COLO668 (cell line): ENCODE measurements at regions not wholly inside any gene's neighbourhood (a gene's known extent, or its start where the extent isn't known, plus 50 kb on each side); places are given as distances from the start of the nearest gene placed in this dataset.
"Not testable (repeated sequence)": the region's sequence is repeated elsewhere in the genome, so short reads cannot be mapped to it uniquely, and the experiment has no call there.

Experiments
- DNase-seq: peaks from one replicate; lab custom pipeline; 2025; ENCODE audit not compliant: unreplicated experiment; lab: John Stamatoyannopoulos, UW

DNA sequence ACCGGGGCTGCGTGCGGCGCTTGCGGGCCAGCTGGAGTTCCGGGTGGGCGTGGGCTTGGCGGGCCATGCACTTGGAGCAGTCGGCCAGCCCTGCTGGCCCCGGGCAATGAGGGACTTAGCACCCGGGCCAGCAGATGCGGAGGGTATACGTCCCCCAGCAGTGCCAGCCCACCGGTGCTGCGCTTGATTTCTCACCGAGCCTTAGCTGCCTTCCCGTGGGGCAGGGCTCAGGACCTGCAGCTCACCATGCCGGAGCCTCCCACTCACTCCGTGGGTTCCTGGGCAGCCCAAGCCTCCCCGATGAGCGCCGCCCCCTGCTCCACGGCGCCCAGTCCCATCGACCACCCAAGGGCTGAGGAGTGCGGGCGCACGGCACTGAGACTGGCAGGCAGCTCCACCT lies 51.4 kb upstream of the INPP4B start:
- not testable (repeated sequence) for DNase-seq

DNA sequence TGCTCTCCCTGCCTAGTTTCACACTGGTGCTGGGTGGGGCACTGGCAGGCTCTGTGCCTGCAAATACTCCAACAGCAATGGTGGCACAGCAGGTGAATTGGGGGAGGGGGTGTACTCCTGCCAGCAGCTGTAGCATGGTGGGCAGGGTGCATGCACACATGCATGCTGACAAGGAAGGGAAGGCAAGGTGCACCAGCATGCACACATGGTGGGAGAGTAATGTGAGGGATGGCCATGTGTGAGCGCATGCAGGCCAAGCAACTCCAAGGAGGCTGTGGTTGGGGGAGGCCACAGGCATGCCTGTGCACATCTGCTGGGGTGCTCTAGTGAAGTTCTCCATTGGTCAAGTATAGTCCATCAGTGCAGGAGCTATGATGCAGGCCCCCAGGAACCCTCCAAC lies 54.5 kb upstream of the INPP4B start:
- DNase-seq, result no peak

DNA sequence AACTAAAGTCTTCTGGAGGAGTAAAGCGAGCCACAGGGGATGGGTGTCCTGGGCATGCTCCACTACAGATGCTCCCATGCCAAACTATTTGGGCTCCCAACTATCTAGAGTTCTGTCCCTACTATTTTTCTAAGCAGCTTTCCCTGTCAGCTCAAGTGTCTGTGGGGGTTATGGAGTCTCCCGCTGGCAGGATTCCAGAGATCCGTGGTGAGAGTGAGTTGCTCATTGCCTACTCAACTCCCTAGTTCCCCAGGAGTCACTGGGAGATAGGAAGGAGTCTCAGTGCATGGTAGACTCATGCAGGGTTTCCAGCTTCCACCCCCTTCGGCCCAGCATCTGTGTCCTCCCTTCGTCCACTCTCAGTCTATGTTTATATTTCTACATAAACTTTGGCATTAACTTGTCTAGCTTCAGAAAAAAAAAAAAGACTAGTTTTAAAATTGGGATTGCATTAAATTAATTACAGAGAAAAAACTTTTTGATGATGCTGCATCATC lies 55.1 kb upstream of the INPP4B start:
- peak; percentile 6 for DNase-seq

DNA sequence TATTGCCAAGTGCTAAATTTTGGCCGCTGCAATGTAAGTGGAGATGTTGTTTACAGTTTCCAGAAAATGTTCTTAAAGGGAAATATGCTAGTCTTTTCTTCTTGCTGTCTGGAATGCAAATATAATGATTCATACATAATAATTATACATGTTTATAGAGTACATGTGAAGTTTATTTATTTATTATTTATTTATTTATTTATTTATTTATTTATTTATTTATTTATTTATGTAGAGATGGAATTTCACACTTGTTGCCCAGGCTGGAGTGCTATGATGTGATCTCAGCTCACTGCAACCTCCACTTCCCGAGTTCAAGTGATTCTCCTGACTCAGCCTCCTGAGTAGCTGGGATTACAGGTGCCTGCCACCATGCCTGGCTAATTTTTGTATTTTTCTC lies 57.5 kb upstream of the INPP4B start:
- not testable (repeated sequence) for DNase-seq

DNA sequence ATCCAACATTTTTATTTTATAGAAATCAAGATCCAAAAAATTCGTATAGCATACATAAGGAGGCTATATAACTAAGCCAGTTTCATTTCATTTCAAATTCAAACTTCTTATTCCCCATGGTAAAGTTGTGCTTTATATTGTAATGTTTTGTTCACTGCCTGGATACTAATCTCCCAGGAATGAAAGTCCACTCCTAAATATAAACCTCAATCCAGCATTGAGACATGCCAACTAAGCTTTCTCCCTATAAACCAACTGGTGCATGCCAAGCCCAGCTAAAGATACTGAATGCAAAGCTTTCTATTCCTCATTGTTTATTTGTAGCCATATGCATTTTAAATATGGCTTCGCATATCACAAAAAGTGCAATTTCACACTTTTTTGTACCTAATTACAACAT lies 63.8 kb upstream of the INPP4B start:
- no peak for DNase-seq

DNA sequence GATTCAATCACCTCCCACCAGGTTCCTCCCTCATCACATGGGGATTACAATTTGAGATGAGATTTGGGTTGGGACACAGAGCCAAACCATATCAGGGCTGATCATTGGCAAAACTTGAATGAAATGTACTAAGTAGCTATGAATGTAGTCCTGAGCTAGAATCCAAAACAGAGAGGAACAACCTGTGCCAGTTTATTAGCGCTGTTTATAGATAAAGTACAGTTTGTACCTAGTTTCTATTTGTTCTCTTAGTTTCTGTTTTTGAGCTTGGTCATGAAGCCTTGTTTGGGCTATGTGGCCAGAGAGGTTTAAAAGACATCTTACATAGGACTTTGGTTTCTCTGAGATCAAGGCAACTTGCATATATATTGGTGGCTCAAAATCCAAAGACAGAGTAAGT lies 66.9 kb upstream of the INPP4B start:
- DNase-seq, result no peak

DNA sequence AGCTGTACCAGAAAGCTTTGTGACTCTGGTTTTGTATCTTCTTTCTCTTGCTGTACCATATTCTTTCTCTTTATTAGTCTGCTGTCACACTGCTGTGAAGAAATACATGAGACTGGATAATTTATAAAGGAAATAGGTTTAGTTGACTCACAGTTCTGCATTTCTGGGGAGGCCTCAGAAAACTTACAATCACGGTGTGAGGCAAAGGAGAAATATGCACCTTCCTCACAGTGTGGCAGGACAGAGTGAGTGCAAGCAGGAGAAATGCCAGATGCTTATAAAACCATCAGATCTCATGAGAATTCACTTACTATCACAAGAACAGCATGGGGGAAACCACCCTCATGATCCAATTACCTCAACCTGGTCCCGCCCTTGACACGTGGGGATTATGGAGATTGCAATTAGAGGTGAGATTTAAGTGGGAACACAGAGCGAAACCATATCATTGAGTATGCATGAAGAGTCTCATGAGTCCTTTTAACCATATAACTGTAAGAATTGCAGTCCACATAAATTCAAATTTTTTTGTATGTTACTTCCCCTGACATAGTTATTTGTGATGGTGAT lies 67.4 kb upstream of the INPP4B start:
- DNase-seq, result no peak

DNA sequence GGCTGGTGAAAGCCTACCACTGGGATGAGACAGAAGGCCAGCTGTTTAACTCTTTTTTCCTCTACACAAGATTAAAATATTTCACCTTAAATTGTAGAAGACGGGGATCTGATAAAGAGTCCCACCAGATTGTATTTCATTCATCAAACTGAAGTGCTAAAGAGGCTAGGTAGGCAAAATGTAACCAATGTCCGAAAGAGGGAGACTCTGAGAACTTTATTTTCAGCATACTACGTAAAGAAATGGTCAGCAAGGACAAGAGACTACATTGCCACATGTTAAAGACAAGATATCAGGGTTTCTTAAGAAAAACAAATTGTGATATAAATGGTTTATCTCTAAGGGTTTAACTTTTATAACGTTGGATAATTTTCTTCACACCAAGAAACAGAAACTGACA lies 71.6 kb upstream of the INPP4B start:
- no peak for DNase-seq

DNA sequence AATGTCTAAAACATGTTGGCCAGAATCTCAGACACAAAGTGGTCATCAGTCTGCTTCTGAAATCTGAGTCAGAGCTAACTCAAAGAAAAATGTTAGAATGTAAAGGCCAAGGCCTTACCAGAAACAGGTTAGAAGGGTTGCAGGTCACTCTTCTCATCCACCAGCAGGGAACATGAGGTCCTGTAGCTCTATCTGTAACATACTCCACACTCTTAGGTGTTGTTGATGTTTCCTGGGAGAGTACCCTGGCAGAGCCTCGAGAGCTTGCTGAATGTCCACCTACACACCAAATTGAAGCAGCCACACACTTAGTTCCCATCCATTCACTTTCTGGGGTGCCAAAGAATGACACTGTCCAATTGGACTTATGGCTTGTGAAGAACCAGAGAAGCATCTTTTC lies 76.6 kb upstream of the INPP4B start:
- DNase-seq, result no peak

DNA sequence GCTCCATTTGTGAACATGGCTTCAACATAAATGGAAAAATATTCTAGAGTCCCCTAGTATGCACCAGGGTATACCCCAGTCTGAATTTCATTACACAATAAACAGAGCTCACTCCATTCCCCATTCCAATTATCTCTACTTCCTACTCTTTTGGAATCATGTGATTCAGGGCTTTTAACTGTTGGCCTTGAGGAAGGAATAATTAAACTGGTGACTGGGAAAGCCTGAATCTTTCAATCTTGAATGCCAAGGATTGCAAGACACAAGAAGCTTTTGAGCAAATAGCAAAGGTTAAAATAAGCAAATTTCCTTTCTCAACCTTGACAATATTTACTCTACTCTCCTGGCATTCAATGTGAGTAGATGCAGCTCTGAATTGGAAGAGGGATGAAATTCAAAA lies 77.5 kb upstream of the INPP4B start:
- no peak for DNase-seq

DNA sequence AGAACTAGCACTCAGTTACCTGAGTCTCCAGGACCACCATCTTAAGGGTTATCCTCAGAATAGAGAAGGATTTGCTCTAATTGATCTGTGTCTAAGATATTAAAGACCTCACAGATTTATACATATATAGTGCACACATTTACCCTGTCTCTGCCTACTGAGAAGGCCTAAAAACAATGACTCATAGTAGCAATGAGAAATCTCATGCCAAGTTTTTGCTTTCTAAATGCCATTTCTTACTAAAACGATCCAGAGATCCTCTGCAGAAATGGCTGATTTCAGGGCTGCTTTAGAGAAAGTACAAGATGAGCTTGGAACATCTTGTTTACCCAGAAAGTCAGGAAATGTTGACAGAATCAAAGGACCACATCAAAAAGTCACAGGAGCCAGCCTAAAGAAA lies 79.1 kb upstream of the INPP4B start:
- DNase-seq, result no peak

DNA sequence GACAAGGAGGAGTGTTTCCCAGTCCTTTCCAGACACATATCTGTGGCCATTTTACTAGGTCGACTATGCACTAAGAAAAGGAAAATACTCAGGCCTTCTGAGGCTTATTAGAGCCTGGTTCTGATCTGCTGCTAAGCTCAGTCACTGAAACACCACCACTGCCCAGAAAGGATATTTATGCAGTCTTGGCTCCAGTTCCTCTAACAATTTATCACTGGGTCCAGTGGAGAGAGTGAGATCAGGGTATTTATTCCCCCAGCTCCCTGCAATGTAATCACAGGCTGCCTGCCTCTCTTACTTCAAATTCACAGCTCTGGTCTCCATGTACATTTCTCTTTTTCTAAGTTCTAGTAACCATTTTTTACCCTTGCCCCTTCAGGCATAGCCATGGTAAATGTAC lies 81.6 kb upstream of the INPP4B start:
- DNase-seq, result no peak

DNA sequence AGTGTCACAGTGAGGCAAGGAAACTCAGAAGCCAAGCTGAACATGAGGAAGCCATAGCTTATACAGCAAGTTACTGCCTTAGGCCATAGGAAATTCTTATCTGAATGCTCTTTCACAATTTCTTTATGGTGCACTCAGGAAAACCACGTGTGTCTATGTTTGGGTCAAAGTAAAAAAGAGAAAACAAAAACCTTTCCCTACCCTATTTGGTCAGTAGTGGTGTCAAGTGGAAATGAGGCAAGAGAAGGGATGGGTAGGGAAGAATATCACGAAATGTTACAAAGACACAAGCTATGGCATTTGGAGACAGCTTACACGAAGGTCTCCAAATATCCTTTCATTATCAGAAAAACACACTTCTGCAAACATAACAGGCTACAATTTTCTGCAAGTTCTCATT lies 83.4 kb upstream of the INPP4B start:
- DNase-seq, result no peak

DNA sequence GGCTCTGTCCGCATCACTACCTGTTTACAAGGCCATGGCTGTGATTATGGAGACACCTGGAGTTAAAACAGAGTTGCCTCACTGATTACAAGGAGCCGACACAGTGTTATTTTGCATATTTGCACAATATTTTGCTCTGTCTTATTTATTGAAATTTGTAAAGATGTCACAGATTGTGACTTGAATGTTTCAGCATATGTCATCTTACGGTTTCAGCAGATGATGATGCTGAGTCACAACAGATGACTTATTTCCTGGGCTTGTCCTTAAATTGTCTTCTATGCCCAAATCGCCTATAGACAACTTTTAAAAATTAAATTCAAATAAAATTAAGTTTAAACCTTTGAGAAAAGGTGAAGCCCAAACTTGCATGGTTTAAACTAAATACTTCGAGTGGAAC lies 87.1 kb upstream of the INPP4B start:
- no peak for DNase-seq

DNA sequence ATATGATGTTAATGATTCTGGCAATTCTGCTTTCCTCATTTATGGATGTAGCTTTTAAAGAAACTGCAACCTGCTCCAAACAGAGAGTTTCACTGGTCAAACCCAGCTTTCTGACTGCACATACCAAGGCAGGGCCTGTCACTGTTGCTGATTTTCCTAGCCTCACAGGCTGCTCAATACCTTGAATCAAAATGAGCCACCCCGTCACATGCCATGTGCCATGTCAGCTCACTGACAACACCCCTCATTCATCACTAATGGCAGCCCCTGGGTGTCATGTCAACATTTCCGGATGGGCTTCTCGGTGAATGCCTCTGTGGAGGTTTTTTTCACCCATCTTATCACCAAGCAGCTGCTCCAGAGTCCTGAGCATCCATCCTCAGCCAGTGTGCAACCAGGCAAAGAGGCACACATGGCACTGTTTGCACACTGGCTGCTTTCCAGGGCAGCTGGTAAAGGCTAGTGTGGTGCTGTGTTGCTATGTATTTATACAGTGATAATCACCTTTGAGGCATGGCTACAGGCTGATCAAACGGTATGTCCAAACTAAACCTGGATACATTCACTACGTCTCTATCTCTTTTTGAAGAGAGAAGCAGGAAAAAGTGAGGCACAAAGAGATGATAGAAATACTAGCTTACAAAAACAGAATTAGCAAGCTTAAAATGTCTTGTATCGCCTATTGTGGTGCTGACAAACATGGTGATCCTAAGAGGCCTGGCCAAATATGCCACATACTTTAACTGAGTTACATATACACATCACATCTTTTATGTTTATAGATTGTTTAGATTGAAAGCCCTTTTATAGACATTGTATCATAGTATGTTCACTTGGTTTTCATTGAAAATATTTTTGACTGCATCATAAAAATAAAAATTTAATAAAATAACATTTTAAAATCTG lies 94.6 kb upstream of the INPP4B start:
- peak; percentile 92 for DNase-seq

DNA sequence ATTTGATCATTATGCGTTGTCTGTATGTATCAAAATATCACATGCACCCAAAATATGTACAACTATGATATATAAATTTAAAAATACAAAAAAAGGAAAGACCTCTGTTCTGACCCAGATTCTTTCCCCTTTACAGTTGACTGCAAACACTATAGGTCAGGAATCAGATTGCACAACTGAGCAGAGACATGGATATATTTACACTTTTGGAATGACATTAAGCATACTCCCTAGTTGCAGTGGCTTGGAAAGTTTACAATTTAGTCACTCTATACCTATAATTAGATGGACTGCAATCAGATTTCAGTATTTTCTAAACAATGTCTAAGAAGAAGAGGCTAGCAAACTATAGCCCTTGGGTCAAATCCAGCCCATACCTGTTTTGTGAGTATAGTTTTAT lies 98.5 kb upstream of the INPP4B start:
- no peak for DNase-seq

DNA sequence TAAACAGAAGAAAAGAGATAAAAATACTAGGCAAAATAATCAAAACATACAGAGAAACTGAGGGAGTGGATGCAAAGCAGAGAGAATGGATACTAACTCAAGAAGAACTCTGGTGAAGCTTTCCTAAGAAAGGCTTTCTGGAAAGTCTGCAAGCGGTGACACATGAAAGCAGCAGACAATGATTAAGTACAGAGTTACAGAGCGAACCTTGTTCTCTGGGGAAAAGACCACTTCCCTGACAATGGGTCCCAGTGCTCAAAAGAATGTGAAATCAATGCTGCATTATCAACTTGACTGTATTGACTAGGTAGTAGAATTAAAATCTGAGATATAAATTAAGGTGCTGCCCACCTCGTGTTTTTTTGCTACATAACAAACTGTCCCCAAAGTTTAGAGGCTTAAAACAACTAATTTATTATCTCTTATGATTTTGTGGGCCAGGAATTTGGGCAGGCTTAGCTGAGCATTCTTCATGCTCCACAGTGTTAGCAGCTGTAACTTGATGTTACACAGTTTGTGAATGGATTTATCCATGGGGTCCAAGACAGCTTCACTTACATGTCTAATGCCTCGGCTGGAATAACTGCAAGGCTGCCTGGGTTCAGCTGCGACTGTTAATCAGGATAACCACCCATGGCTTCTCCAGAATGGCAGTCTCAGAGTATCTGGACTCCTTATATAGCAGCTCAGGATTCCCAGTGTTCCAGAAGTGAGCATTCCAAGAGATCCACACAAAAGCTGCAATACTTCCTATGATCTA lies 106.9 kb upstream of the INPP4B start:
- no peak for DNase-seq

DNA sequence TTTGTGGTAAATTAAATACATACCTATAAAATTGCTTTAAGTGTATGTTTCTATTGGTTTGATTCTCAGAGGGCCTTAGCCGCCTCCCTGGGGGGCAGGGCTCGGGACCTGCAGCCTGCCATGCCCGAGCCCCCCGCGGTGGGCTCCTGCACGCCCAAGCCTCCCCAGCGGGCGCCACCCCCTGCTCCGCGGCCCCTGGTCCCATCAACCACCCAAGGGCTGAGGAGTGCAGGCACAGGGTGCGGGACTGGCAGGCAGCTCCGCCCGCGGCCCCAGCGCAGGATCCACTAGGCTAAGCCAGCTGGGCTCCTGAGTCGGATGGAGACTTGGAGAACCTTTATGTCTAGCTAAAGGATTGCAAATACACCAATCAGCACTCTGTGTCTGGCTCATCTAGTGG lies 108.3 kb upstream of the INPP4B start:
- no peak for DNase-seq

DNA sequence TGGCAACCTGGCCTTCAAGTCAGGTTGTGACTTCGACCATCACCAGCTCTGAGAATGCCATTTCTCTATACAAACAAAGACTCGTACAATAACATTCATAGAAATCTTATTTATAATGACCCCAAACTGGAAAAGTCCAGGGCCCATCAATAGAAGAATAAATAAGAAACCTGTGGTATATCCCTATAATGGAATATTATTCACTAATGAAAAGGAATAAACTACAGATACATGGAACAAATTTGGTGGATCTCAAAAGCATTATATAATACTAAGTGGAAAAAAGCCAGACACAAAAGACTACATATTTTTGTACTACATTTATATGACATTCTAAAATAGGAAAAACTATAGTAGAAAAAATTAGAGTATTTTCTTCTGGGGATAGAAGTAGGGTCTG lies 109.4 kb upstream of the INPP4B start:
- DNase-seq, result no peak

DNA sequence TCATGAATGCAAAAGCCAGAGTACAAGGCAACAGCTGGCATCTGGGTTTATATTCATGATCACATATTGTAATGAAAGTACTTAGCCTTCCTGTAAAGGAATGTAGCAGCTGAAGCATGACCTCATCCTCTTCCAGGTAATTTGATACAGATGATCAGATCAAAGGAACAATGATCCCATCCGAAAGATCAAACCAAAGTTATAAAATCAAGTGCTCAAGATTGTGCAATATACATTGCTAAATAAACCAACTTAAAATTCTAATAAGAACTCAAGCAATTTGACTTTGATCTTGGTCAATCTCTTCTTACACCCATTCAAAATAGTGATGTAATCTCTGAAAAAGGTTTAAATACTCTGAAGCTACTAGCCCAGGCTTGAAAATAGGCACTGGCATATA lies 113.1 kb upstream of the INPP4B start:
- no peak for DNase-seq

DNA sequence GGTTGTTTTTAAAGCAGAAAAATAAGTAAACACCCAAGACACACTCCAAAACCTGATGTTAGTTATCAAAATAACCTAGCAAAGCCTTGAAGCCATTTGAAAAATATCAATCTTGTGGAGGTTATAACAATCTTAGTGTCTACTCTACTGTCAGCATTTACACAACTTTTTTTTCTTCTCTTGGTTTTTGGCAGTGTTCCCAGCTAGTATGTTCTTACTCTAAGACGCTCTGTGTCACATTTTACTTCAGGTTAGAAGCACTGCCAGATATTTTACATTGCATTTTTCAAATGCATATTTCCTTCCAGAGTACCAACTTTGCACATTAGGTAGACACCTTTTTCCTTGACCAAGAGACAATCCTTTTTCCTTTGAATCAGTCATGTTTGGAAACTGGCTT lies 114.0 kb upstream of the INPP4B start:
- no peak for DNase-seq
